Stimulated activated naive CD8-positive, alpha-beta T cell treated with anti-CD3 and anti-CD28 coated beads, Interleukin-15, Interleukin-2, amounts not matched to agents 100 ng/mL and 50 ng/mL, for 24 hours (primary cell): ENCODE measurements at regions not wholly inside any gene's neighbourhood (a gene's known extent, or its start where the extent isn't known, plus 50 kb on each side); places are given as distances from the start of the nearest gene placed in this dataset.

Source experiments
- H3K27ac Mint-ChIP-seq: one replicate; pipeline ENCODE4 v1.8.0; 2021; ENCODE audit warnings: mild to moderate bottlenecking, mixed read lengths
- H3K27me3 Mint-ChIP-seq: one replicate; pipeline ENCODE4 v1.8.0; 2021; ENCODE audit warnings: mixed read lengths
- H3K36me3 Mint-ChIP-seq: one replicate; pipeline ENCODE4 v1.8.0; 2021; ENCODE audit warnings: low read depth, mixed read lengths
- H3K4me1 Mint-ChIP-seq: one replicate; pipeline ENCODE4 v1.8.0; 2021; ENCODE audit warnings: low read depth, mixed read lengths
- H3K4me3 Mint-ChIP-seq: one replicate; pipeline ENCODE4 v1.8.0; 2021; ENCODE audit warnings: mild to moderate bottlenecking, mixed read lengths
- H3K9me3 Mint-ChIP-seq: one replicate; pipeline ENCODE4 v1.8.0; 2021; ENCODE audit warnings: mixed read lengths

- Mint-ChIP-seq H3K4me3 (no peak overlapping the region), H3K36me3 (no peaks in the 10 kb centered on the region), H3K27ac (no peak overlapping the region), H3K9me3 (peaks cover 3% of the 10 kb centered on the region), H3K4me1 (no peaks in the 10 kb centered on the region), H3K27me3 (no peaks in the 10 kb centered on the region)
Observed at GRCh38 chr5:17796142-17796541, 161.9 kb downstream of the TAF11L14 start.

DNA sequence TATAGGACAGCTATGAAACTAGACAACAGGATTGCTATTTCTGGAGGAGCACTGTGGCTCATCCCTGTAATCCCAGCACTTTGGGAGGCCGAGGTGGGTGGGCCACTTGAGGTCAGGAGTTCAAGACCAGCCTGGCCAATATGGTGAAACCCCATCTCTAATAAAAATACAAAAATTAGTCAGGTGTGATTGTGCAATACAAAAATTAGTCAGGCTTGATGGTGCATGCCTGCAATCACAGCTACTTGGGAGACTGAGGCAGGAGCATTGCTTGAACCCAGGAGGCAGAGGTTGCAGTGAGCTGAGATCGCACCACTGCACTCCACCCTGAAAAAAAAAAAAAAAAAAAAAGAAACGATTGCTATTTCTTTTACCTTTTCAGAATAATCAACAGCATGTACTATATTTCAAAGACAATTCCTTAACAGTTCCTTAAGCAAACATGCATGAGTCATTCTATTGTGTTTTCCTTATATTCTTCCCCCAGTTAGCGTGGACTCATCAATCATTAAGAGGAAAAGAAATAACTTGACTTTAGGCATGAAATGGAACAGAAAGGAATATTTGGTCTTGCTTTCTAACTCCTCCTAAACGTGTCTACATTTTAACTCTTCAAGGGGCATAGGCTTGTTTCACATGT is 162.6 kb downstream of the TAF11L14 start:
- H3K4me3 Mint-ChIP-seq = no peak overlapping the region
- H3K4me1 Mint-ChIP-seq = no peaks in the 10 kb centered on the region
- H3K9me3 Mint-ChIP-seq = peaks cover 3% of the 10 kb centered on the region
- H3K36me3 Mint-ChIP-seq = no peaks in the 10 kb centered on the region
- H3K27me3 Mint-ChIP-seq = no peaks in the 10 kb centered on the region
- H3K27ac Mint-ChIP-seq = no peak overlapping the region

GRCh38 chr5:17799521-17799920 is 165.3 kb downstream of the TAF11L14 start:
- Mint-ChIP-seq H3K27me3 (no peaks in the 10 kb centered on the region), H3K27ac (no peak overlapping the region), H3K4me3 (no peak overlapping the region), H3K4me1 (no peaks in the 10 kb centered on the region), H3K36me3 (no peaks in the 10 kb centered on the region), H3K9me3 (peaks cover 1% of the 10 kb centered on the region)

DNA sequence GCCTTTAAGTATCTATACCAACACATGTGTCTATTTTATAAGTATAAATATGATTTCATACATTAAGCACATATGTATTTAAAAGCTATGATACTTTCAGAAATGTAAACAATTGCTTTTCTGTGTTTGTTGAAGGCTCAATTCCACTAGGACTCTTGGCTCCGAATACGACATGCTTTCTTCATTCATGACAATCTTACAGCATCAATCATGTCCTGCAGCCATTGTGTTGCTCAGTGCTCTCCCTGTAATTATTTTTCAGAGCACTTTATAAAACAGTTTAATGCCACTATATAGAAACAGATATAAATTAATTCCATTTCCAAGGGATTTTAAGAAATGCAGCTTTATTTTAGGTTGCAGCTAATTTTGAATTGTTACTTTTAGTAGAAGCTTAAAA is 167.3 kb downstream of the TAF11L14 start:
- Mint-ChIP-seq H3K36me3 (no peaks in the 10 kb centered on the region), H3K4me3 (no peak overlapping the region), H3K9me3 (no peaks in the 10 kb centered on the region), H3K27ac (no peak overlapping the region), H3K27me3 (no peaks in the 10 kb centered on the region), H3K4me1 (no peaks in the 10 kb centered on the region)

DNA sequence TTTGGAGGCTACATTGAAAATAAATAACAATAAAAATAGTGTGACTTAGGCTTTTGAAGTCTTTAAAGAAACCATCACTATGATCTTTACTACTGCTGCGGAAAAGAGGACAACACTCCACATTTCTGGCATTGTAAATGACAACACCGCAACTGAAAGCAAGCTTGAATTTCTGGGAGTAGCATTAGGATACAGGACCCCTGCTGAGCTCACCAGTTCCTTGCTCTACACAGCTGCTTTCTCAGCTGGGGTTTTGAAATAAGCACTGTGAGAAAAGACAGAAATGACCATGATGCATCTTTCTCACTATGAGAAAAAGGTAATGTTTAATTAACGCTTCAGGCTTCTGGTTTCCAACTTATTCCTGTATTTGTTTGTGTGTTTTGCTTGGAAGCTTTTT is 168.0 kb downstream of the TAF11L14 start:
- Mint-ChIP-seq H3K4me3 (no peak overlapping the region), H3K36me3 (no peaks in the 10 kb centered on the region), H3K27ac (no peak overlapping the region), H3K9me3 (no peaks in the 10 kb centered on the region), H3K4me1 (no peaks in the 10 kb centered on the region), H3K27me3 (no peaks in the 10 kb centered on the region)

GRCh38 chr5:17803971-17804370 is 169.7 kb downstream of the TAF11L14 start:
- Mint-ChIP-seq H3K27me3 (no peaks in the 10 kb centered on the region), H3K36me3 (no peaks in the 10 kb centered on the region), H3K4me3 (no peak overlapping the region), H3K9me3 (no peaks in the 10 kb centered on the region), H3K4me1 (no peaks in the 10 kb centered on the region), H3K27ac (no peak overlapping the region)

GRCh38 chr5:17805227-17805825 is 171.1 kb downstream of the TAF11L14 start:
- Mint-ChIP-seq H3K27ac (no peak overlapping the region), H3K27me3 (no peaks in the 10 kb centered on the region), H3K36me3 (no peaks in the 10 kb centered on the region), H3K4me1 (no peaks in the 10 kb centered on the region), H3K4me3 (no peak overlapping the region), H3K9me3 (no peaks in the 10 kb centered on the region)

DNA sequence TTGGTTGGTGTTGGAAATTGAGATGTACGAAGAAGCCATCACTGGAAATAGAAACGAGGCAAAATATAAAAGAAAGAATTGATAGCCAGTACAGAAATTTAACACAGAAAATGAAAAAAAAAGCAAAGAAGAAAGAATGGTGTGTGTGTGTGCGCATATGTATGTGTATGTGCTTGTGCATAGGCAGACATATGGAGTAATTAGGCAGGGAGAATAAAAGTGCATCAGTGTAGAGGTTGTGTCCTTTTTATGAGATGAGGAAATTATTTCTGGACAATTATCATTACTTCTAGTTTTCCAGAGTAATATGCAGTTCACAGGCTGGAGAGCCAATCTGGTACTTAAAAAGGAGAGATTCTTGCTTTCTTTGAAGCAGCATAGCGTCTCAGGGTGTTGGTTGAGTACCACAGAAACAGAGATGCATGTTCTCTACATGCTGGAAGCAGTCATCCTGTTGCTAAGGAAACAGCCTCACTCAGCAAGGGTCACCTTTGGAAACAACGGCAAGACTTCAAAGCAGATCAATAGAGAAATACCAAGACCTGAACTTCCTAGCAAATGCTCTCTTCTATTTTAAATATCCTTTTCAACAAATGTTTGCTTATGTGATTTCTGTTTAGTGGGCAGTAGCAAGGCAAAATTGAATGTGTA is 172.7 kb downstream of the TAF11L14 start:
- no peak overlapping the region for H3K4me3 Mint-ChIP-seq
- H3K27me3 Mint-ChIP-seq = no peaks in the 10 kb centered on the region
- H3K36me3 Mint-ChIP-seq = no peaks in the 10 kb centered on the region
- H3K27ac Mint-ChIP-seq = no peak overlapping the region
- no peaks in the 10 kb centered on the region for H3K9me3 Mint-ChIP-seq
- H3K4me1 Mint-ChIP-seq = no peaks in the 10 kb centered on the region

DNA sequence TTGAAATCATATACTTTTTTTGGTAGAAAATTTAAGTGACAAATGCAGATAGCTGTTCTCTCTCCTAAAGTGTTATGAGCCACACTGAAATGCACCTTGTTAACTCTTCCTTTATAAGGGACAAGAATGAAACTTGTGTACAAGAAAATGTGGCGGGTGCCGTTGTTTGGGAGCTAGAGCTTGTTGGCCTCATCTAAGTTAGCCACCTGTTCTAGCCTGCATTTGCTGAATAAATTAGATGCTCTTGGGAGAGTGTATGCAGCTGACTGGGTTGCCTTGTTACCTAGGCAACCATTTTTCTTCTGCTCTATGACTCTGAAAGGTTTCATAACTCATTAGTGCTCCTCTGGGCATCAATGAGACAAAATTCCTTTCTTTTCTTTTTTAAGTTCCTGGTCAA is 174.3 kb downstream of the TAF11L14 start:
- H3K27ac Mint-ChIP-seq = no peak overlapping the region
- H3K27me3 Mint-ChIP-seq = no peaks in the 10 kb centered on the region
- no peaks in the 10 kb centered on the region for H3K4me1 Mint-ChIP-seq
- no peak overlapping the region for H3K4me3 Mint-ChIP-seq
- peaks cover 4% of the 10 kb centered on the region for H3K9me3 Mint-ChIP-seq
- no peaks in the 10 kb centered on the region for H3K36me3 Mint-ChIP-seq

DNA sequence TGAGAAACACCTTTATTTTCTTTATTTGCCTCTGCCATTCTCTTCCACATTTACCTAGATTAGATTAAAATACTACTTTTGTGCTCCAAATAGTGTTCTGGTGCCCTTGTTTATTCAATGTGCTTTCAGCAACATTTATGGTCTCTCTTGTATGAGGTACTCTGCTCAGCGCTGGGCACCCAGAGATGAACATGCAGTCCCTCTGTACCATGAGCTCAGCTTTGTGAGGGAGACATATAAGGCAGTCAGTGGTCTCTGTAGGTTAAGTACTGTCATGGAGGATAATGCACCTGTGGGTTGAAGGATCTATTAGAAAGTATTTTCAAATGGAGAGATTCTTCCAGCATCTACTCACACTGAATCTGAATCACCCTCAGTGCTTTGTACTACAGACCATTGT is 176.5 kb downstream of the TAF11L14 start:
- Mint-ChIP-seq H3K4me3 (no peak overlapping the region), H3K36me3 (no peaks in the 10 kb centered on the region), H3K4me1 (no peaks in the 10 kb centered on the region), H3K9me3 (peaks cover 4% of the 10 kb centered on the region), H3K27ac (no peak overlapping the region), H3K27me3 (no peaks in the 10 kb centered on the region)

- Mint-ChIP-seq H3K36me3 (no peaks in the 10 kb centered on the region), H3K9me3 (peaks cover 4% of the 10 kb centered on the region), H3K27me3 (no peaks in the 10 kb centered on the region), H3K27ac (no peak overlapping the region), H3K4me3 (no peak overlapping the region), H3K4me1 (no peaks in the 10 kb centered on the region)
Observed at GRCh38 chr5:17813214-17813613, 179.0 kb downstream of the TAF11L14 start.

DNA sequence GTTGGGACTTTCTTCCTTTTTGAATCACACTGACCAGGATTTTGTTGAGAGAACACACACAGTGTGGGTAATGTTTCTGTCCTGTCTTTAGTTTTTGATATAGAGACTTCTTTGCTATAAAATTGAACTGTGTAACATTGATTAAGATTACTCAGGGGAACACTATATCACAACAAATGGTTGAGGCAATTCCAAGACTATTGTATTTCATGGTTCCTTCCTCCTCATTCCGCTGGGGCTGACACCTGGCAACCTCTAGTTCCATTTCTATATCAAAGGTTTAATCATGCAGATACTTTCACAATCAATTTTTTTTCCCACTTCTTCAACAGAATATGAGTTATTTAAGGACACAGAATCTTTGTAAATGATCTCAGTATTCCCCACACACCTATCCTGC is 182.2 kb downstream of the TAF11L14 start:
- Mint-ChIP-seq H3K27me3 (no peaks in the 10 kb centered on the region), H3K4me1 (no peaks in the 10 kb centered on the region), H3K4me3 (no peak overlapping the region), H3K9me3 (peaks cover 4% of the 10 kb centered on the region), H3K36me3 (no peaks in the 10 kb centered on the region), H3K27ac (no peak overlapping the region)

- Mint-ChIP-seq H3K27ac (no peak overlapping the region), H3K4me1 (no peaks in the 10 kb centered on the region), H3K4me3 (no peak overlapping the region), H3K36me3 (no peaks in the 10 kb centered on the region), H3K27me3 (no peaks in the 10 kb centered on the region), H3K9me3 (peaks cover 4% of the 10 kb centered on the region)
Observed at GRCh38 chr5:17816944-17817343, 182.7 kb downstream of the TAF11L14 start.

DNA sequence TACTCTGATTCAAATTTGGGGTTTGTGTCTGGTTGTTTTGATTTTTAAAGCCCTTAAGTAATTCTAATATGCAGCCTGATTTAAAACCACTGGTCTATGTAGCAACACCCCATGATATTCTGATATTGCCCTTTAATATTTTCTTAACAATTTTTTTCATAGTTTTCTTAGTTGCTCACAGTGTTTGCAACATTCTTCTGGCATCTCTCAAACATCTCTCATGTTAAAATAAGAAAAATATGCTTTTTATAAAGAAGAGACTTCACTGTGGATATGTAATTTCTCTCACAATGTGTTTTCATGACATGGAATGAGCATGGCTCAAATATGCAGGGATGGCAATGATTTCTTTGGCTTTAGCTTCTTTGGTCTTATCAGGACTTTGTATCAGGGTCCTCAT is 183.7 kb downstream of the TAF11L14 start:
- Mint-ChIP-seq H3K9me3 (peaks cover under 1% of the 10 kb centered on the region), H3K4me3 (no peak overlapping the region), H3K4me1 (no peaks in the 10 kb centered on the region), H3K27me3 (no peaks in the 10 kb centered on the region), H3K27ac (no peak overlapping the region), H3K36me3 (no peaks in the 10 kb centered on the region)

- Mint-ChIP-seq H3K4me3 (no peak overlapping the region), H3K27ac (no peak overlapping the region), H3K9me3 (peaks cover 7% of the 10 kb centered on the region), H3K27me3 (no peaks in the 10 kb centered on the region), H3K36me3 (no peaks in the 10 kb centered on the region), H3K4me1 (no peaks in the 10 kb centered on the region)
Observed at GRCh38 chr5:17819783-17820182, 185.5 kb downstream of the TAF11L14 start.

DNA sequence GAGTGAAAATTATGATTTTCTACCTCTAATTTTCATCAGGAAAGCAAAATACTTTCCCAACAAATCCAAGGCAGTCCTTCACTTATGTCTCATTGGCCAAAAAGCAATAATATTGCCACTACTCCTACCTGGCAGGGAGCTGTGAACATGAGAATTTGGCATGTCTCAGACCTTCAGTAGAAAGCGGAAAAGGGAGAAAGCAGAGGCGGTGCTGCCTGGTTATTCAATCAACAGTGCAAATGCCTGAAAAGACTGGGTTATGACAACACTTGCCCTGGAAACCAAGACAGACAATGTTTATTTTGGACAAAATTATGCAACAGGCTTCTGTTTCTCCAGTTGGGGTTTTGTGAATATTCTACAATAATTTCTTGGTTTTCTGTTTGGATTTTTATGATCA is 194.4 kb downstream of the TAF11L14 start:
- no peak overlapping the region for H3K4me3 Mint-ChIP-seq
- H3K4me1 Mint-ChIP-seq = no peaks in the 10 kb centered on the region
- H3K9me3 Mint-ChIP-seq = peaks cover 7% of the 10 kb centered on the region
- H3K27ac Mint-ChIP-seq = no peak overlapping the region
- no peaks in the 10 kb centered on the region for H3K36me3 Mint-ChIP-seq
- no peaks in the 10 kb centered on the region for H3K27me3 Mint-ChIP-seq
